ENCODE measurements at regions not wholly inside any gene's neighbourhood (a gene's known extent, or its start where the extent isn't known, plus 50 kb on each side); places are given as distances from the start of the nearest gene placed in this dataset.

- Histone ChIP-seq H3K9me3 (no peaks in the 10 kb centered on the region), H3K4me3 (replicated peaks in 1 of 3) (no peak overlapping the region), H3K27ac (no peak overlapping the region), H3K4me1 (no peaks in the 10 kb centered on the region), H3K36me3 (no peaks in the 10 kb centered on the region), H3K27me3 (no peaks in the 10 kb centered on the region)
- DNase-seq: no peak
- intact Hi-C loops (cut with DNase I): no loop called here
- 63 to 72% methylated on average over 2 of the region's 2 CpGs for WGBS, 2 donors
- TF ChIP-seq CTCF (IDR thresholded peaks at IDR 0.05) (no peak), POLR2A (IDR thresholded peaks at IDR 0.05) (no peak)
Observed at GRCh38 chr17:33908363-33909064, 346.6 kb upstream of the CCL2 start.

- H3K27ac ChIP-seq: no peak overlapping the region
- TF ChIP-seq CTCF (IDR thresholded peaks at IDR 0.05): no peak
- no peak for TF ChIP-seq POLR2A (IDR thresholded peaks at IDR 0.05)
- DNase-seq: no peak
- intact Hi-C loops (cut with DNase I): no loop called here
- H3K36me3 ChIP-seq: no peaks in the 10 kb centered on the region
- no peak overlapping the region for H3K4me3 ChIP-seq (replicated peaks in 1 of 3)
- H3K9me3 ChIP-seq: no peaks in the 10 kb centered on the region
- no peaks in the 10 kb centered on the region for H3K27me3 ChIP-seq
- H3K4me1 ChIP-seq: no peaks in the 10 kb centered on the region
- WGBS, 2 donors: 91 to 98% methylated on average over 2 of the region's 2 CpGs
Observed at GRCh38 chr17:33910200-33910857, 344.8 kb upstream of the CCL2 start.

- intact Hi-C loops (cut with DNase I): no loop called here
- H3K36me3 ChIP-seq: no peaks in the 10 kb centered on the region
- no peaks in the 10 kb centered on the region for H3K27me3 ChIP-seq
- no peak overlapping the region for H3K4me3 ChIP-seq (replicated peaks in 1 of 3)
- no peaks in the 10 kb centered on the region for H3K4me1 ChIP-seq
- H3K27ac ChIP-seq: no peak overlapping the region
- H3K9me3 ChIP-seq: no peaks in the 10 kb centered on the region
- TF ChIP-seq POLR2A (IDR thresholded peaks at IDR 0.05) (no peak), CTCF (IDR thresholded peaks at IDR 0.05) (no peak)
- no peak for DNase-seq
- 87 to 91% methylated on average over 4 of the region's 4 CpGs for WGBS, 2 donors
Observed at GRCh38 chr17:33914125-33914524, 341.0 kb upstream of the CCL2 start.

GRCh38 chr17:33922971-33923370 is 332.1 kb upstream of the CCL2 start:
- H3K36me3 ChIP-seq: no peaks in the 10 kb centered on the region

More at GRCh38 chr17:33922971-33923370, 332.1 kb upstream of the CCL2 start:
- intact Hi-C loops (cut with DNase I): no loop called here
- H3K4me3 ChIP-seq (replicated peaks in 1 of 3): no peak overlapping the region
- H3K9me3 ChIP-seq: no peaks in the 10 kb centered on the region
- no peaks in the 10 kb centered on the region for H3K27me3 ChIP-seq
- H3K27ac ChIP-seq: no peak overlapping the region
- TF ChIP-seq POLR2A (IDR thresholded peaks at IDR 0.05): no peak
- TF ChIP-seq CTCF (IDR thresholded peaks at IDR 0.05): no peak
- no peak for DNase-seq
- H3K4me1 ChIP-seq: no peaks in the 10 kb centered on the region
- 58 to 71% methylated on average over 4 of the region's 4 CpGs for WGBS, 2 donors
